GM23248 (cell line): ENCODE measurements at regions not wholly inside any gene's neighbourhood (a gene's known extent, or its start where the extent isn't known, plus 50 kb on each side); places are given as distances from the start of the nearest gene placed in this dataset.

Experiments used
- EZH2 ChIP-seq: fragments of 200-600 bp; sonication (generic); IDR thresholded peaks from 2 replicates; pipeline ENCODE4 v1.6.1; 2018; ENCODE audit warnings: antibody characterized with exemption, mild to moderate bottlenecking; ENCODE audit not compliant: insufficient read depth, poor library complexity, severe bottlenecking
- EZH2phosphoT487 ChIP-seq: fragments of 200-600 bp; sonication (generic); IDR thresholded peaks from 2 replicates; pipeline ENCODE4 v1.6.1; 2018; ENCODE audit warnings: antibody characterized with exemption, moderate library complexity, mild to moderate bottlenecking, low read depth; ENCODE audit not compliant: insufficient read depth

DNA sequence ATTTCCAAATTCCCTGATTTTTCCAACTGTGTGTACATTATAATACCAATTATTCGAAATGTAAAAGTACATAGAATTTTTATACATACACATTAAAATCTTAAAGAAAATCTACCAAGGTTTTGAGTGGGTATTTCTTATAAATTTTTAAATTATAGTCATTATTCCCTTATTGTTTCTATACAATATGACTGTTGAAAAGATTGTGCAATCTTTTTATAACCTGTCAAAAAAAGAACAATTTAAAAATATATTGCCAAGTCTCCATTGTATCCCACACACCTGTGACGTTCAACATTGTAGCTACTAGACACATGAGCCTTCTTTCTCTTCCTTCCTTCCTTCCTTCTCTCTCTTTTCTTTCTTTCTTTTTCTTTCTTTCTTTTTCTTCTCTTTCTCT is 473.2 kb upstream of the CHRM3 start:
- TF ChIP-seq EZH2 (no peak), EZH2phosphoT487 (no peak)
